Naive thymus-derived CD4-positive, alpha-beta T cell (primary cell): ENCODE measurements at regions not wholly inside any gene's neighbourhood (a gene's known extent, or its start where the extent isn't known, plus 50 kb on each side); places are given as distances from the start of the nearest gene placed in this dataset.

Source experiments
- ATAC-seq: fragments of 150-1000 bp; cut with Tn5 transposase; 2 replicates; pipeline ENCODE4 v1.10.0; 2021; ENCODE audit warnings: mild to moderate bottlenecking, moderate library complexity
- CTCF ChIA-PET: fragments of 350-600 bp; sonication (Branson Sonifier 250); formaldehyde crosslinking; loops from one replicate; lab custom pipeline; 2021; ENCODE audit warnings: antibody characterized with exemption; lab: Charles Lee
- POLR2A ChIA-PET: fragments of 350-600 bp; sonication (Branson Sonifier 250); formaldehyde crosslinking; loops from one replicate; lab custom pipeline; 2021; ENCODE audit warnings: antibody characterized with exemption, inconsistent platforms; lab: Charles Lee
- DNase-seq, 9 donors: peaks; one replicate each; pipeline versions ENCODE4 v3.0.0 to v3.0.0-alpha.2; 2020 to 2022; ENCODE audit warnings: mixed read lengths in 1 of 9
- H3K27ac ChIP-seq: one replicate; pipeline ENCODE4 v1.7.0; 2013; ENCODE audit warnings: mild to moderate bottlenecking, low read depth, low read length, moderate library complexity
- H3K27me3 ChIP-seq, 2 donors: one replicate each; pipeline ENCODE4 v1.7.0; 2013; ENCODE audit warnings: low read length in 2 of 2, mild to moderate bottlenecking in 2 of 2, moderate library complexity in 2 of 2; ENCODE audit not compliant: control insufficient read depth in 2 of 2, insufficient read depth in 2 of 2
- H3K36me3 ChIP-seq, 3 experiments: 1 replicate in 2 of 3; 2 replicates in 1 of 3; pipeline ENCODE4 v1.7.0; 2013; ENCODE audit warnings: low read length in 3 of 3, mild to moderate bottlenecking in 3 of 3, moderate library complexity in 1 of 3; ENCODE audit not compliant: insufficient read depth in 3 of 3, control insufficient read depth in 2 of 3
- H3K4me1 ChIP-seq, 2 donors: one replicate each; pipeline ENCODE4 v1.7.0; 2013; ENCODE audit warnings: low read length in 2 of 2, mild to moderate bottlenecking in 2 of 2, moderate library complexity in 1 of 2; ENCODE audit not compliant: control insufficient read depth in 2 of 2, insufficient read depth in 2 of 2
- H3K4me3 ChIP-seq: 2 replicates; pipeline ENCODE4 v1.7.0; 2013; ENCODE audit warnings: mild to moderate bottlenecking, low read length
- H3K9me3 ChIP-seq, 3 experiments: 1 replicate in 2 of 3; 2 replicates in 1 of 3; pipeline ENCODE4 v1.7.0; 2013; ENCODE audit warnings: low read length in 3 of 3; ENCODE audit not compliant: control insufficient read depth in 2 of 3
- H3K27ac Mint-ChIP-seq, 9 donors: one replicate each; pipeline ENCODE4 v1.8.0; 2020 to 2022; ENCODE audit warnings: mixed read lengths in 9 of 9, mild to moderate bottlenecking in 8 of 9, moderate library complexity in 5 of 9, inconsistent platforms in 2 of 9
- H3K27me3 Mint-ChIP-seq, 5 donors: one replicate each; pipeline ENCODE4 v1.8.0; 2021 to 2022; ENCODE audit warnings: mixed read lengths in 5 of 5, mild to moderate bottlenecking in 1 of 5
- H3K36me3 Mint-ChIP-seq, 5 donors: one replicate each; pipeline ENCODE4 v1.8.0; 2020 to 2022; ENCODE audit warnings: mixed read lengths in 5 of 5, mild to moderate bottlenecking in 3 of 5, inconsistent platforms in 1 of 5
- H3K4me1 Mint-ChIP-seq, 7 donors: one replicate each; pipeline ENCODE4 v1.8.0; 2020 to 2022; ENCODE audit warnings: mixed read lengths in 7 of 7, mild to moderate bottlenecking in 3 of 7, inconsistent platforms in 1 of 7
- H3K4me3 Mint-ChIP-seq, 10 donors: one replicate each; pipeline ENCODE4 v1.8.0; 2020 to 2022; ENCODE audit warnings: mild to moderate bottlenecking in 10 of 10, mixed read lengths in 10 of 10, moderate library complexity in 6 of 10, inconsistent platforms in 2 of 10
- H3K9me3 Mint-ChIP-seq, 11 donors: one replicate each; pipeline ENCODE4 v1.8.0; 2020 to 2022; ENCODE audit warnings: mixed read lengths in 11 of 11, mild to moderate bottlenecking in 4 of 11, inconsistent platforms in 1 of 11, moderate library complexity in 1 of 11
- intact Hi-C, 2 donors: fragments of 100-400 bp; cut with micrococcal nuclease; formaldehyde crosslinking; loops; one replicate each; pipeline ENCODE4 v1.15.1; 2023

GRCh38 chr11:133724116-133724515 is 121.2 kb downstream of the SPATA19 start:
- H3K4me1 Mint-ChIP-seq, result no peaks in the 10 kb centered on the region
- intact Hi-C loops, result no loop called here
- no peak for ATAC-seq
- H3K27ac Mint-ChIP-seq, result no peak overlapping the region
- no peaks in the 10 kb centered on the region for H3K27me3 ChIP-seq
- no peak overlapping the region for H3K27ac ChIP-seq
- H3K36me3 Mint-ChIP-seq, result no peaks in the 10 kb centered on the region
- no peak overlapping the region for H3K4me3 ChIP-seq
- CTCF ChIA-PET, result no interaction called here
- POLR2A ChIA-PET, result no interaction called here
- peaks cover 0 to 6% (median 0%) of the 10 kb centered on the region in 11 donors for H3K9me3 Mint-ChIP-seq
- DNase-seq, result no peak
- H3K9me3 ChIP-seq, result no peaks in the 10 kb centered on the region
- no peaks in the 10 kb centered on the region for H3K4me1 ChIP-seq
- H3K27me3 Mint-ChIP-seq, result peaks cover 0 to 11% (median 0%) of the 10 kb centered on the region in 5 donors
- H3K36me3 ChIP-seq, result no peaks in the 10 kb centered on the region
- no peak overlapping the region for H3K4me3 Mint-ChIP-seq

GRCh38 chr11:133723056-133723455 is 122.3 kb downstream of the SPATA19 start:
- DNase-seq (no peak), ATAC-seq (no peak)
- Mint-ChIP-seq H3K4me1 (no peaks in the 10 kb centered on the region), H3K27me3 (peaks cover 0 to 11% (median 0%) of the 10 kb centered on the region in 5 donors), H3K36me3 (no peaks in the 10 kb centered on the region), H3K9me3 (peaks cover 0 to 6% (median 0%) of the 10 kb centered on the region in 11 donors), H3K4me3 (no peak overlapping the region), H3K27ac (no peak overlapping the region)
- POLR2A ChIA-PET, result no interaction called here
- CTCF ChIA-PET, result no interaction called here
- H3K4me1 ChIP-seq, result no peaks in the 10 kb centered on the region
- no peaks in the 10 kb centered on the region for H3K36me3 ChIP-seq
- H3K9me3 ChIP-seq, result no peaks in the 10 kb centered on the region
- H3K27ac ChIP-seq, result no peak overlapping the region
- H3K4me3 ChIP-seq, result no peak overlapping the region
- no peaks in the 10 kb centered on the region for H3K27me3 ChIP-seq
- intact Hi-C loops, result no loop called here

GRCh38 chr11:133720951-133721350 is 124.4 kb downstream of the SPATA19 start:
- no peaks in the 10 kb centered on the region for H3K4me1 ChIP-seq
- CTCF ChIA-PET, result no interaction called here
- H3K36me3 ChIP-seq, result no peaks in the 10 kb centered on the region
- H3K4me3 ChIP-seq, result no peak overlapping the region
- H3K4me1 Mint-ChIP-seq, result no peaks in the 10 kb centered on the region
- H3K27me3 Mint-ChIP-seq, result peaks cover 0 to 23% (median 5%) of the 10 kb centered on the region in 5 donors
- H3K27ac ChIP-seq, result no peak overlapping the region
- ATAC-seq (no peak), DNase-seq (no peak)
- H3K9me3 ChIP-seq, result no peaks in the 10 kb centered on the region
- no peaks in the 10 kb centered on the region for H3K27me3 ChIP-seq
- H3K9me3 Mint-ChIP-seq, result peaks cover 0 to 8% (median 0%) of the 10 kb centered on the region in 11 donors
- H3K36me3 Mint-ChIP-seq, result no peaks in the 10 kb centered on the region
- H3K27ac Mint-ChIP-seq, result no peak overlapping the region
- H3K4me3 Mint-ChIP-seq, result no peak overlapping the region
- POLR2A ChIA-PET, result no interaction called here
- intact Hi-C loops, result no loop called here

- Mint-ChIP-seq H3K27me3 (peaks cover 0 to 27% (median 5%) of the 10 kb centered on the region in 5 donors), H3K36me3 (no peaks in the 10 kb centered on the region), H3K4me1 (no peaks in the 10 kb centered on the region), H3K4me3 (no peak overlapping the region), H3K27ac (no peak overlapping the region), H3K9me3 (peaks cover 0 to 5% (median 0%) of the 10 kb centered on the region in 11 donors)
- no peak for ATAC-seq
- Histone ChIP-seq H3K27ac (no peak overlapping the region), H3K9me3 (no peaks in the 10 kb centered on the region), H3K36me3 (no peaks in the 10 kb centered on the region), H3K4me1 (no peaks in the 10 kb centered on the region), H3K27me3 (no peaks in the 10 kb centered on the region), H3K4me3 (no peak overlapping the region)
- ChIA-PET POLR2A (no interaction called here), CTCF (no interaction called here)
- no peak for DNase-seq
- intact Hi-C loops, result no loop called here
Measured at GRCh38 chr11:133719532-133720235, 125.6 kb downstream of the SPATA19 start.

- DNase-seq, result no peak
- H3K4me1 Mint-ChIP-seq, result no peaks in the 10 kb centered on the region
- H3K27me3 ChIP-seq, result no peaks in the 10 kb centered on the region
- H3K9me3 Mint-ChIP-seq, result peaks cover 0 to 5% (median 0%) of the 10 kb centered on the region in 11 donors
- H3K36me3 ChIP-seq, result no peaks in the 10 kb centered on the region
- no peak overlapping the region for H3K27ac ChIP-seq
- H3K27ac Mint-ChIP-seq, result no peak overlapping the region
- no peaks in the 10 kb centered on the region for H3K36me3 Mint-ChIP-seq
- ChIA-PET POLR2A (no interaction called here), CTCF (no interaction called here)
- no peak for ATAC-seq
- H3K9me3 ChIP-seq, result no peaks in the 10 kb centered on the region
- no peaks in the 10 kb centered on the region for H3K4me1 ChIP-seq
- intact Hi-C loops, result no loop called here
- no peak overlapping the region for H3K4me3 Mint-ChIP-seq
- H3K27me3 Mint-ChIP-seq, result peaks cover 0 to 27% (median 10%) of the 10 kb centered on the region in 5 donors
- H3K4me3 ChIP-seq, result no peak overlapping the region
Measured at GRCh38 chr11:133718831-133719230, 126.5 kb downstream of the SPATA19 start.

GRCh38 chr11:133718238-133718637 is 127.1 kb downstream of the SPATA19 start:
- POLR2A ChIA-PET, result no interaction called here
- Mint-ChIP-seq H3K27me3 (peaks cover 0 to 27% (median 10%) of the 10 kb centered on the region in 5 donors), H3K4me3 (no peak overlapping the region), H3K4me1 (no peaks in the 10 kb centered on the region), H3K36me3 (no peaks in the 10 kb centered on the region), H3K27ac (no peak overlapping the region), H3K9me3 (peaks cover 0 to 5% (median 0%) of the 10 kb centered on the region in 11 donors)
- no peaks in the 10 kb centered on the region for H3K27me3 ChIP-seq
- ATAC-seq (no peak), DNase-seq (no peak)
- CTCF ChIA-PET, result no interaction called here
- no peaks in the 10 kb centered on the region for H3K9me3 ChIP-seq
- no peaks in the 10 kb centered on the region for H3K4me1 ChIP-seq
- H3K4me3 ChIP-seq, result no peak overlapping the region
- H3K36me3 ChIP-seq, result no peaks in the 10 kb centered on the region
- intact Hi-C loops, result no loop called here
- H3K27ac ChIP-seq, result no peak overlapping the region

- CTCF ChIA-PET, result no interaction called here
- intact Hi-C loops, result no loop called here
- POLR2A ChIA-PET, result no interaction called here
- no peaks in the 10 kb centered on the region for H3K9me3 ChIP-seq
- no peak overlapping the region for H3K27ac ChIP-seq
- H3K4me3 ChIP-seq, result no peak overlapping the region
- H3K27me3 ChIP-seq, result no peaks in the 10 kb centered on the region
- ATAC-seq, result no peak
- DNase-seq, result no peak
- Mint-ChIP-seq H3K27ac (no peak overlapping the region), H3K4me3 (no peak overlapping the region), H3K9me3 (peaks cover 0 to 3% (median 0%) of the 10 kb centered on the region in 11 donors), H3K36me3 (no peaks in the 10 kb centered on the region), H3K27me3 (peaks cover 0 to 32% (median 14%) of the 10 kb centered on the region in 5 donors), H3K4me1 (no peaks in the 10 kb centered on the region)
- H3K36me3 ChIP-seq, result no peaks in the 10 kb centered on the region
- H3K4me1 ChIP-seq, result no peaks in the 10 kb centered on the region
Measured at GRCh38 chr11:133716602-133717001, 128.7 kb downstream of the SPATA19 start.
